Dermis blood vessel endothelial cell (primary cell): ENCODE measurements at regions not wholly inside any gene's neighbourhood (a gene's known extent, or its start where the extent isn't known, plus 50 kb on each side); places are given as distances from the start of the nearest gene placed in this dataset.
A peak's percentile ranks its signal among the peaks of the same experiment; 100 is the strongest.

Source experiments
- DNase-seq: peaks from one replicate; pipeline ENCODE4 v3.0.0; 2010

DNA sequence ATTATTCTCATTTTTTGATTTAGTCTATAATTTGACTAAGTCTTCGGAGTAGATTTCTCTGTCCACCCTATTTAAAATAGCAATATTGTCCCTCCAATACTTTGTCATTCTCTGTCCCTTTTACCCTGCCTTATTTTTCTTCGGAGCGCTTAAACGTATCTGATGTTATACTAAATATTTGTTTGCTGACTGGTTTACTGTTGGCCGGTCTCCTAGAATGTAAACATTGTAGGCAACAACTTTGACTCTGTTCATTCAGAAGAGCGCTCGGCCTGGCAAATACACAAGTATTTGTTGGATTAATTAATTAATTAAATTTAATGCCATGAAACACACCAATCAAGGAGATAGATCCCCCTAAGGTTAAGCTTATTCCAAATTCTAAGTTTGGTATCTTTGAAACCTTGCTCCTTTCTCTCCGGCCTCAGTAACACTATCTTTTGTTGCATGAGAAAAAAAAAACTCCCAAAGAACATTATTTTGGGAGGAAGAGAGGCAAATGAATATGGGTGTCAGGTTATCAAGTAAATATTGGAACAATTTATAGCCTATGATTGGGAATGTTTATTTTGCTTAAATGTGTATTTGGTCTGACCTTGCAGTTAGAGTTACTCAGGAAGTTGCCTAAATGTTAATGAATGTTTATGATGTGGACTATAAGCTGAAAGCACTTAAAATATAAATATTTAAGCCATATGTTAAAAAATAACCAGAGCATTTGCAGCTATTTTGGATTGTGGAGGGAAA, 231.1 kb downstream of the SOX4 start:
- no peak for DNase-seq

DNA sequence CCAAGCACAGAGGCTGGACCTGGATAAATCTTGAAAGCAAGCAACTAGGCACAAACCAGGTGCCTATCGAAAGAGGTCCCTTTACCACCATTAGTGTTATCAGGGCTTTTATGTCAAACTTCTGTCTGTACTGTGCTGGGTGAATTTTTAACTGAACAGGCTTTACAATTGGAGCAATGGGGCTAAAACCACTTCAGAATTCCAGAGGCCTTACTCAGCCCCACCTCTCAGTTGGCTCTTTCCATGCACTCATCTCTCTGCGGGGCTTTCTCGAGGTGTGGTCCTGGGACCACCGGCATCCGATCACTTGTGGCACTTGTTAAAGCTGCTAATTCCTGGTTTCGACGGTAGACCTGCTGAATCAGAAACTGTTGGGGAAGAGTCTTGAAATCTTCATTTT, 232.5 kb downstream of the SOX4 start:
- no peak for DNase-seq

DNA sequence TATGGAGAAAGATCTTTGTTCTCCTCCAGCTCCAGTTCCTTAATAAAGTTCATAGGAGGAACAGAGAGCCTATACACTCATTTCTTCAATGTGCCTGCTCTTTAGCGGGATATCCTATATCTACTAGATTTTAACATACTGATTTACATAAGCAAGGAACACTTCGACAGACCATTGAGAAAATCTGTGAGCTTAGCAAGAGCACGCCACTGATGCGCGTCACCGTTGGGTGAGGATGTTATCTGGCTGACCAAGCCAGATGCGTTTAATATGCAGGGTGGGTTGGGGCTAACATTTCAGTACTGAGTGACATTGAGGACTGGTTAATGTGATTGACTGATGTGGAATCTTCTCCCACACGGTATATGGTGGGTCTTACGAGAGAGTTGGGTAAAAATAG, 233.4 kb downstream of the SOX4 start:
- DNase-seq = no peak

DNA sequence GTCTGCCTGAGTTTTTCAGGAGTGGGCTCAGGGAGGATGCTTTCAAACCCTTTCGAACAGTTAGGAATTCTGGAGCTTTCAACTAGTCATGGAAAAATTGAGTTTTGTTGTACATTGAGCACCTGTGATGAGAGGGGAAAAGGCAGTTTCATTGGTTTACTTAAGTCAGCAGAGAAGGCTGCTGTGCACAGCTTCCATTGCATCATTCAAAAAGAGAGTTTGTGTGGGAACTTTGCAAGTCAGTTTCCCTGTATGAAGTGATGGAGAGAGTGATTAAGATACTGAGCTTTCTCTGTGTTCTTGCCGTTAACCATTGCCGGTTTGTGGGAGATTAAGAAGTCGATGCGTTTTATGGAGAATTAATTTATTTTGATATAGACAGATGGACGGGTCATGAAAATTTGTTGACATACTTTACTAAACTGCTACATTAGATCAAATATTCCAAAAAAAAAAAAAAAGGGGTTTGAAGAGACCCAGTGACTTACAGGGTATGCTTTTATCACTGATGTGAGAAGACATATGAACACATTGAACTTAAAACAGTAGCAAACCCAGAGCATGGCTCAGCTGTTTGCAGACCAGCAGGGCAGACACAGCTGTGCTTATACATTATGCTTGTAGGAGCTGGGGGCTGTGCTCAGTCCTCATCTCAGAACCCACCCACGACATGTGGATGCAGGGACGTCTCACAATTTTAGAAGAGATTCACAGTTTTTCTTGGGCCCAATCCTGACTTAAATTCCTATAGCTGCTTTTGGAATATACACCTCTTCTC, 234.1 kb downstream of the SOX4 start:
- no peak for DNase-seq

DNA sequence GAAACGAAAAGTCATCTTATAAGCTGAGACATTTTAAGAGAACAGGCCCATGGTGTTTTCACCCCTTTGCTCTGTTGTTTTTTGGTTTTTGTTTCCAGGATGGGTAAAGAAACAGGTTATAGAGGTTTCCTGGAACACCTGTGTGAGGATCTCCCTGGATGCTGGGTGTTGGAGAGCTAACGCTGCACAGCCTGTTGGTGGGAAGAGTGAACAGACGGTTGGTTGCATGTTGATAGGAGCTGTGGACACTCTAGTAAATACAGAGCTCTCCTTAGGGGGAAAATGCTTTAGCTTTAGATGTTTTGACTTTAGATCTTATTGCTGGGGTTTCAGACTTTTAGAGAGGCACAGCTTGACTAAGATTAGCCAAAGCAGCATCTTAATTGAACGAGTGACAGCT, 235.2 kb downstream of the SOX4 start:
- no peak for DNase-seq

DNA sequence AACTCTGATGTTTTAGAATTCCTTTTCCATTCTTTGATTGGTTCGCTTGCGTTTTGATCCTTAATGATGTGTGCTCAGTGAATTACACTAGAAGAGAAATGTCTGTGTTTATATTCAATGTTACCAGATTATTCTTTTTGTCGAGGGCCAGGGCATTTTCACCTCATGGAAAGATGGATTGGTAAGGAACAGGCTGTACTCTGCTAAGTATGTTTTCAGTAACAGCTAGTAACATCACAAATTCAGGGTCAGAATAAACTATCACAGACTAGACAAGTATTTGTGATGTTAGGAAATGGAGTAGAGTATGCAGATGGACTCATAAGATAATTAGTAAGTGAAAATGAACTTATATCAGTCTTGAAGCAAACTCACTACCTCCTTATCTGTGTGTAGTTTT, 235.6 kb downstream of the SOX4 start:
- no peak for DNase-seq

DNA sequence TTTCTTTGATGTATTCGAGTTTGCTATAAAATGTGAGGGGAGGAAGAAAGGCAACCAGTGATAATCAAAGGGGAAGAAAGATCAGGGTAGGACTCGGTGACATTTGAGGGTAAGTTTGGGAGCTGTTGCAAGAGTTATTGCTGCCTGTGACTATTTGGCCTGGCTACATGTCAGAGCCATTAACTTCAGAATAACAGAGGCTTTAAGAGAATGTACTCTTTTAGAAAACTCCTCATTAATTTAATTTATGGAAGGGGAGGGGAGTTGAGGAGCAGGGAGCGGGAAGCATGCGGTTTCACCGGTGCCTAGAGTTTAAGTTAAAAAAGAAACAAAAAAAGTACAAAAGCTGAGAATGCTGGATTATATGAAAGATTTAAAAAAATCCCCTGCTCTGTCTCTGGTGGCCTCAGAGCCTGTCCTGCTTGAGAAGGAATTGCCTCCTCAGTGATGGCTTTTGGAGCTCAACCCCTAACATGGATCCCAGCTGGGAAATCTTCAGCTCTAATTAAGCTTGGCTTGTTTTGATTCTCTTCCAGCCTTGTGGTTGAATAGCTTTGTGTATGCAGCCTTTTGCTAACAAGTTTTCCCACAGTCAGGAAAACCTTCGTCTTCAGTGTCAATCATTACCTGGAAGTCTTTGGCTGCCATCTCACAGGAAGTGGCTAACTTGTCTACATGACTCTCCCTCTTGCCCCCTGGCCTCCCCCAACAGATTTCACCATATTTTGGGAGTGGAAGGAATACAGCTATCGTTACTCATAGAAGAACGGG, 238.2 kb downstream of the SOX4 start:
- DNase-seq = no peak

DNA sequence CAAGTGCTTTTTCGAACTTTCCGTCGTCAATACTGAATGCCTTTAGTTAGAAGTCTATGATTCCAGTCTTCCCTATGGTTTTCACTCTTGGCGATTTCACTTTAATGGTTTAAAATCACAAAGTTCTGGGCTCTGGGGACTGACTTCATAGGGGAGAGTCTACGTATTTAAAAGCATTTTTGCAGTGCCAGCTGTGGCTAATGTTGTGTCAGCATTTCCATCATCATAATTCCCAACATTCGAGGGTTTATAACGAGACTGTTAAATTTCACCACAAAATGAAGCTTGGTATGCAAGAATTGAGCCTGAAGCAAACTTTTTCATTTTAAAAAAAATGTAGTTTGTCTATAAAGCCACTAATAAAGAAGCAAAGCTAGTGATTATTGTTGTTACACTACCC, 242.7 kb downstream of the SOX4 start:
- no peak for DNase-seq

DNA sequence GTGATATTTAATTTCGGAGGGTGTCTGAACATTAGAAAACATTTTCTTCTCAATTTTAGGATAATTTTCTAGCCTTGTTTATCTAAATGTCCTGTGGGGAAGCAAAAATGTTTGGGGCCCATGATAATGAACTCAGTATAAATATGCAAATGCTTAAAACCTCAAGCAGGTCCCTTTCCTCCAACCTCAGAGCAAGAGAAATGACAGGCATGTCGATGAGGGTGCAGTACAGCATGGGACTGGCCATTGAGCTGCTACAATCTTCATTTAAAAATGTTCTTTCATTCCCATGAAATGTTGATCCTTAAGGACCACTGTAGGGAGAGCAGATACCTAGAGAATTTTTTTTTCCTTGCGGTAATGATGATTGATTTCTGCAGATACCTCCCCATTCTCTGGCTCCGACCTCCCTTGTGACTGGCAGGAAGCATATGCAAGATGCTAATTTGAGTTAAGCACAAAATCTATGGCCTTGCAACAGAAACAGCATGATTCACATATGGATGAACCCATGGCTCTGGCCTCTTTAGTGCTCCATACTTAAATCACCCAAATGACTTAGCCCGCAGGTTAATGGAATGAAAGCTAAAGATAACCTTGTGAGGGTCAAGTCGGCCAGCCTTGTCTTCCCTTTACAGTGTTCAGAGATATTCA, 243.3 kb downstream of the SOX4 start:
- no peak for DNase-seq

DNA sequence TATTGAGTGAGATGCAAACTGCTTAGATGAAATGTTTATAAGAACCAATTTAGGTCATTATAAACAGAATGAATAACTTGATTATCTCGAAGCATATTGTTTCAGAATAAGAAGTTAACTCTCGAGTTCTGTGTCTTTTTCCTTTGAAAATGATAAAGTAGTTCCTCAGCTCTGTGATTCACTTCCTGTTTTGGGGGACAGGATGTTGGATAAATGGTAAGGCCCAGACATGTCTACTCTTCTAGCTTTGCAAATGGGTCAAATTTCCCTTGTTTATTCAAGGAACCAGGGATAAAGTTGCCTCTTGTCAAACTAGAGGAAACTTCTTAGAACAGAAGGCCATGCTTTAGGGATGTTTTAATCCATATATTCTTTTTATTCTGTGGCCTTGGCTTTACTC, 246.9 kb downstream of the SOX4 start:
- DNase-seq = peak; percentile 87

DNA sequence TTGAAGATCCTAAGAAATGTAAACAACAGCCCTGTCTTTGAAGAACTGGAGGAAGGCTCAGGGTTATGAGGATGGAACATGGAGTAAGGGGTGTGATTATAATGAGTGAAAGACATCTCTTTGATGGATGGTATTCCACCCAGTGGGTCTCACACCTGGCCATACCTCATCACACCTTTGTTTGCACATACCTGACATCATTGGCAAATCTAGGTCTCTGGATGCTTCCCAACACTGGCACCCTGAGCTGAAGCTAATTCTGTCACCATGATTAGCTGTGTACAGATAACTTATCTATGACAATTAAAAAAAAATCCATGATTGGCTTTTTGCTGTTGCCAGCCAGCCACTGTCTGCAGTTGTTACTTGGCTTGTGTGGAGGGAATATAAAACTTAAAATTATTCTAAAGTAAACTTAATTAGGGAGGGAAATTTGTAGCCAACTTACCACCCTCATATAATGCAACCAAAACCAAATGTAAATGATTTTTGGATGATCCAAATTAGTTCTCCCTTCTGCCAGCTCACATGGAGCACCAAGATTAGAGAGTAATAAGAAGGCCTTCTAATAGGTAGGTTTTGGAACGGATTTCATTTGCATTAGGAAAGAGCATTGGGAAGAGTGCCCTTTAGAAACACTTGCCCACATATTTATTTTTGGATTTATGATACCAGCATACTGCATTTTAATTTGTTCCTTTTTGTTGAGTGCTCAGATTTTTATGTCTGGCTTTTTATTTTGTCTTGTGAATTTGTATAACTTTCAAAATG, 249.5 kb downstream of the SOX4 start:
- DNase-seq = no peak

DNA sequence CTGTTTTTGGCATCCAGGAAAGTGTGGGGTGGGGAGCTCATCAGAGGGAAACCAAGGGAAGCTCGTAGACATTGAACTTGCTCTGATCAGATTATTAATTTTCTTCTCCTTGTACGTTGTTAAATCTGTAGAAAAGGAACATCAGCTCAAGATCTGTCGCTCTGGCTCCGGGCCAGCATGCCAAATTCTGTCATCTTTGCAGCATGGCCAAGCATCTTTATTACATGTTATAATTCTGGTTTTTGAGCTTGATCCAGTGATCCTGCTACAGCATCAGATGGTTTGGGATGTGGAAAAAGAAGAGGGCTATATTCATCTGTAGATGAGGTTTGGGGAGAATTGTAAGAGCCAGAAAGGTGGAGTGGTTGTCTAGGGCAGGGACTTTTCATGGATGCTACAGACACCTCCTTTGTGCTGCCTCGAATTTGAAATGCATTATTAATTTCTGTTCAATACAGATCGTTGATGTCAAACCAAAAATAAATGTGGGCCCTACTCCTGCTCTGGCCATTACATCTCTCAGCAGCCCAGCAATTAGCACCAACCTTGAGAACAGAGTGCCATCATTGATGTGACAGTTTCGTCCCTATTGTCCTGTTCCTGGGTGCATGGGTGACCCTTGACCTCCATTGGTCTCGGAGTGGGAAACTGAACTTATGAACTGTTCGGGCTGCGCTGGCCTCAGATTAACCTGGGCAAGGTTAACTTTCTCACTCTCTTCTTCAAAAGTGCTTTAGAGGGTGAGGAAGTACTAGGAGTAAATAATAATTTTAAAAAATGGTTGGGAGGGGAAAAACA, 250.8 kb downstream of the SOX4 start:
- no peak for DNase-seq

DNA sequence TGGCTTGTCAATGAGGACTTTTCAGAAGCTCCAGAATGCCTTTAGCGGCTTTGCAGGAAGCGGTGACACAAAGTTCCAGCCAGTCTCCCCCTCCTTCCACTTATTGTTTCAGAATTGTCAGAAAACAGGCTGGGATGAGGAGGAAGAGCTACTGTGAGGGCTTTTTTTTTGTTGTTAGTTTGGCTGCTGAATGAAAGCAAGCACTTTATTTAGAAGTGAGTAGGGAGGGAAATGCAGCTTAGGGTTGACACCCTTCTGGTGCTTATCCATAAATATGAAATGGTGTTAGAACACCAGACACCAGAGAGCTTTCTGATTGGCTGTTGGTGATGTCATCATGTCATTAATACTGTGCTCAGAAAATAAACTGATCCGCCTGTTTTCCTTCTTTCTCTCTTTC, 251.5 kb downstream of the SOX4 start:
- DNase-seq = peak; percentile 86

DNA sequence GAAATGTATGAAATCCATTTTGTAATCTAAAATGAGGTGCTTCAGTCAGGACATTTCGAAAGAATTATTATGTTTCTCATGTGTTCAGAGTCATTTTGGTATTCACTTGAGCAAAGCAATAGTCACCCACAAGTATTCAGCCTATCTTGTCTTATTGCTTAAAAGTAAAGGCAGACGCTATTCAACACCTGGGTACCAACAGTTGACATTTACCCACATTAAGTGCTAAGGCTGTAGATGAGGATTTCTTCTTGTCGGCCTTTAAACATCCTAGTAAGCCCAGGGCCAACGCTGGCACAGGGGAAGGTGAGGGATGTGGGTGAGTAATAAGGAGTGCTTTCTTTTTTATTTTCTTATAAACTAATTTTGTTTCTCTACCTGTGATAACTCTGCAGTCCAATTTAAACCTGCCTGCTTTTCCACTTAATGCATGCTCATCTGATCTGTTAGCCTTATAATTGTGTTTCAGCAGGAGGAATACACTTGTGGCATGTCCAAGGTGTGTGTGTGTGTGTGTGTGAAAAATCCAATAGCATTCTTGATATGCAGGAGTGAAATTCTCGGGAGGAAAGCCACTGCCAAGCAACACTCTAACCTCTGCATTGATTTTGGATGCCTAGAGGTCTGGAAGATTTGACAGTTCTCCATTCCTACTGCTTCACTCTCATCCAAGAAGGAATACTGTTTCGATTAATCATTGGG, 252.0 kb downstream of the SOX4 start:
- DNase-seq = peak; percentile 7

DNA sequence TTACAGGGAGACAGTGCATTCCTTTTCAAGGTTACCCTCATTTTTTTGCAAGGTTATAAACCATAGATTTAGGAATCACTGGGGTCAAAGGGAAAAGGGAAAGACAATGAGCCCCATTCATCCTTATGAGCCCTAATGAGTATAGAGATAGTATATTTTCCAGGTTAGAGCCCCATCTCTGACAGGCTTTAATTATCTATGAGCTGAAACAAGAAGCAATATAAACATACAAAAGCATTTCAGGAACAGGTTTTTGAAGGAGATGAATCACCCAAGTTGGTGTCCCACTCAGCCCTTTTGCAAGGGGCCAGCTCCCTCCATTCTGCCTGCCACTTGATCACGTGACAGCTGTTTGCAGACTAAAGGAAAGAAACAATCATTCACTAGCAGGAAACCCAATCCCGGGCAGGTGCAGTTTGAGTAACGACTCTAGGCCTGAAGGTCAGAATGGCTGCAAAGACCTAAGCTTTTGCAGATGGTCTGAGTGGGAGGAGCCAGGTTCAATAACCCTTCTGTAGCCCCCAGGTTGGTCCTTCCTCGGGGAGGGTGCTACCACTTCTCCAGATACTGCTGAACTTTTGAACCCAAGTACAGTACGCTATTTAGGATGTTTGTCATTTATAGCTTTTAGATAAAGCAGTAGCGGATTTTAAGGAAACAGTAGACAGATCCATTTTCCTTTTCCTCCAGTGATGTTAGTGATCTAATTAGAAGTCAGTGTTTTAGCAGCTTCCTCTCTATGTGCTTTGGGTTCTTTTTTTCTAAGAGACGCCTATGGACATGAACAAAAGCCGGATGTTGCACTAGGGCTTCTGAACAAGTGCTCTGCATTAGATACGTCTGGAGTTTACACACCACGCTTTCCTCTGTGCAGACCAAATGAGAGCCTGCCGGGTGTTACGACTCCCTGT, 253.2 kb downstream of the SOX4 start:
- DNase-seq = peak; percentile 96

DNA sequence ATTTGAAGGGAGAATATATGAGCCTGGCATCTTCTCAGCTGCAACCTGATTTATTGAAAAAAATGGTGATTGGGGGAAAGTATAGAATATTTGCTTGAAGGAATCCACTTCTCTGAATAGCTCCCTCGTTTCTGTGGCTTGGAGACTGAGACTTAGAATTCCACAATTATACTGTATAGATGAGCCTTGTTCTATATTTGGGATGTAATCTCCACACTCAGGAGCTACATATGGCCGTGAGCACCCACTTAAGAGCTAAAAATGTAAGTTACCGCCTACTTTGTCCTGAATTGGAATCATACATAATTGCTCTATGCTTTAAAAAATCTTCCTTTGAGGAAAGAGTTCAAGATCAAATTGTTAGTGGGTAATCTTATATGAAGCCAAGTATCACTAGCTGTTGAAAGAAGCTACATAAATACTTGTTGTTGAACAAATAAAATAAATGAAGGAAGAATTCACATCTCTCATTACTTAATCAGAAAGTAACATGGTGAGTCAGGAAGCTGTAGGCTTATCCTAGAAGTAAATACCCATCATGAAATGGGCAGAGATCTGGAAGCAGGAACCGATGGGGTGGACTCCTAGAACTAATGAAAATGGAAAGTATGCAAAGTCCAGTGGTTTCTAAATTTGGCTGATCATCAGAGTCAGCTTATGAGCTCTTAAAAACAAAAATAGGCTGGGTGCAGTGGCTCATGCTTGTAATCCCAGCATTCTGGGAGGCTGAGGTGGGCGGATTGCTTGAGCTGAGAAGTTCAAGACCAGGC, 254.3 kb downstream of the SOX4 start:
- DNase-seq = peak; percentile 10

DNA sequence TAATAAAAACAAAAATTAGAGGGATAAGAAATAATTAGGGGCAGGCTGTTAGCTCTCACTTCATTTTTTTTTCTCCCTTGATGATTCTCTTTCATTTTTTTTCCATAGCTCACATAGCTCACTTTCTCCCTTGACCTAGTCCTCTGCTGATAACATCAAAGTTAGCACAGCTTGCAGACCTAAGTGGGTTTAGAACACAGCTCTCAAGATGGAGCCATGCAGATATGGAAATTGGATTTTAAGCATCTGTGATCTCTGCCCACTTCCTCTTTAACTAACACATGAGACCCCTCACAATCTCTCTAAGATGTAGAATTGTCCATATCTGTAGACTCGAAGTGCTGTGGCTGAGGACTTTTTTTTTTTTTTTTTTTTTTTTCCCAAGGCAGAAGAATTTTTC, 257.1 kb downstream of the SOX4 start:
- DNase-seq = no peak

DNA sequence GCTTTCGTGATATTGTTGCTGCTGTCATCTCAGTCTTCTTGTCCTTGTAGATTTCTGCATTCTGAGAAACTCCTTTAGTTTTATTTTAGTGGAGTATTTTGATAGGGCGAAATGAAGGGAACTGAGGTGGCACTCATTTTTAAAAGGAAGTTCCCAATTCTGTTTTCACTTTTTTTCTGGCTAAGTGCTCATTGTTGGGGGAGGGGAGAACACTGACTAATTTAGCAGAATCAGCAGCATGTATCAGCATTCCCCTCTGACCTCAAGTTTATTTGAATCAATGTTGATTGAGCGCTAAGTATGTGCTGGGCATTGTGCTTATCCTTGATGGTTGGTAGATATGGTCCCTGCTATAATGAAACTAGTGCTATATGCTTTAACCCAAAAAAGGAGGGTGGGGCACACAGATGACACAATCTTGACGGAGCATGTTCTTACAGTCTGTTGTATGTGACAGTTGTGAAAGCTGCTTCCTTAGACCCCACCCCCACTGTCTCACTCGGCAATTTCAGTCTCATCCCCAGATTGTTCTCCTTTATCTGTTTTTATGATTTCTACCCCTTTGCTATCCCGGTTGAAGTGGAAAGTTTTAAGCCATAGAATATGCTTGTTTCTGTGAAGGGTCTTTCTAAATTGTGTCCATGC, 262.4 kb downstream of the SOX4 start:
- DNase-seq = no peak
